ENCODE measurements at regions not wholly inside any gene's neighbourhood (a gene's known extent, or its start where the extent isn't known, plus 50 kb on each side); places are given as distances from the start of the nearest gene placed in this dataset.

- H4K91ac ChIP-seq (ENCODE audit: low read depth, low read length, poor library complexity) = no peak overlapping the region
- H4K8ac ChIP-seq (ENCODE audit: low read depth, low read length) = no peak overlapping the region
- WGBS, 2 donors (ENCODE audit: extremely low coverage in 2 of 2, insufficient read length in 2 of 2, insufficient replicate concordance in 1 of 2) = no CpG with 5 or more reads among the region's 1 CpG
- no peak overlapping the region for H2BK120ac ChIP-seq (ENCODE audit: low read depth, low read length)
- no peaks in the 10 kb centered on the region for H3K27me3 ChIP-seq (ENCODE audit: control insufficient read depth in 3 of 3, insufficient read depth in 3 of 3, low read depth in 1 of 3, low read length in 3 of 3)
- H3K4me1 ChIP-seq (ENCODE audit: control insufficient read depth in 2 of 2, insufficient read depth in 1 of 2, low read depth in 1 of 2, low read length in 2 of 2) = no peaks in the 10 kb centered on the region
- H3K4me3 ChIP-seq (ENCODE audit: low read length in 2 of 2) = no peak overlapping the region
- DNase-seq (ENCODE audit: low spot score) = no peak
- H3K23ac ChIP-seq (ENCODE audit: low read depth, low read length, poor library complexity) = no peak overlapping the region
- peak overlapping the region; percentile 55 for H2AFZ ChIP-seq (ENCODE audit: low read length)
- H3K79me1 ChIP-seq (ENCODE audit: low read depth, low read length) = no peaks in the 10 kb centered on the region
- no peak overlapping the region for H3K27ac ChIP-seq (replicated peaks; ENCODE audit: low read length)
- H2BK15ac ChIP-seq (ENCODE audit: low read length) = no peak overlapping the region
- no peak overlapping the region for H2BK5ac ChIP-seq (ENCODE audit: low read length)
- H3K9me3 ChIP-seq (replicated peaks in 1 of 2; ENCODE audit: control insufficient read depth in 2 of 2, insufficient read depth in 1 of 2, low read depth in 1 of 2, low read length in 2 of 2) = no peaks in the 10 kb centered on the region
- H3K9ac ChIP-seq (ENCODE audit: low read depth, low read length, poor library complexity) = no peak overlapping the region
- no peak overlapping the region for H3K18ac ChIP-seq (ENCODE audit: low read length)
- H2BK12ac ChIP-seq (ENCODE audit: low read length) = no peak overlapping the region
- no peak overlapping the region for H2AK5ac ChIP-seq (ENCODE audit: low read depth, low read length)
- H3K36me3 ChIP-seq (replicated peaks in 1 of 2; ENCODE audit: control insufficient read depth in 2 of 2, insufficient read depth in 2 of 2, low read length in 2 of 2) = no peaks in the 10 kb centered on the region
- H3K4ac ChIP-seq (ENCODE audit: low read length) = no peak overlapping the region
- H3K4me2 ChIP-seq (ENCODE audit: insufficient read depth, low read length, poor library complexity, severe bottlenecking) = no peak overlapping the region
- no peak overlapping the region for H3K14ac ChIP-seq (ENCODE audit: low read length)
Measured at GRCh38 chr4:130249002-130249401, 1153.0 kb downstream of the C4orf33 start.

- WGBS, 2 donors (ENCODE audit: extremely low coverage in 2 of 2, insufficient read length in 2 of 2, insufficient replicate concordance in 1 of 2) = no CpG with 5 or more reads among the region's 2 CpGs
Measured at GRCh38 chr4:130257271-130257670, 1161.3 kb downstream of the C4orf33 start.

DNA sequence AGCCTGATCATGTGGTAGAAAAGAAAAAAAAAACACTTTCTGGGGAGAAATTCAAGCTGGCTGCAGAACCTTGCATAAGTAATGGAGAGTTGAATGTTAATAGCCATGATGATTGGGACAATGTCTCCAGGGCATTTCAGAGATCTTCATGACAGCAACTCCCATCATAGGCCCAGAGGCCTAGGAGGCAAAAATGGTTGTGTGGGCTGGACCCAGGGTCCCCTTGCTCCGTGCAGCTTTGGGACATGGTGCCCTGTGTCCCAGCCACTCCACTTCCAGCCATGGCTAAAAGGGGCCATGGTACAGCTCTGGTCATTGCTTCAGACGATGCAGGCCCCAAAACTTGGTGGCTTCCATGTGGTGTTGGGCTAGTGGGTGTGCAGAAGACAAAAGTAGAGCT, 1170.9 kb downstream of the C4orf33 start:
- H3K27ac ChIP-seq (replicated peaks; ENCODE audit: low read length) = no peak overlapping the region
- whole genome bisulfite sequencing, 2 donors (ENCODE audit: extremely low coverage in 2 of 2, insufficient read length in 2 of 2, insufficient replicate concordance in 1 of 2) = no CpG with 5 or more reads among the region's 2 CpGs

More at GRCh38 chr4:130257271-130257670, 1161.3 kb downstream of the C4orf33 start:
- Histone ChIP-seq H3K4me3 (ENCODE audit: low read length in 2 of 2) (no peak overlapping the region), H2BK5ac (ENCODE audit: low read length) (no peak overlapping the region), H2BK15ac (ENCODE audit: low read length) (no peak overlapping the region), H3K14ac (ENCODE audit: low read length) (no peak overlapping the region), H3K27me3 (ENCODE audit: control insufficient read depth in 3 of 3, insufficient read depth in 3 of 3, low read depth in 1 of 3, low read length in 3 of 3) (no peaks in the 10 kb centered on the region), H2AK5ac (ENCODE audit: low read depth, low read length) (no peak overlapping the region), H3K4ac (ENCODE audit: low read length) (no peak overlapping the region), H3K4me2 (ENCODE audit: insufficient read depth, low read length, poor library complexity, severe bottlenecking) (no peak overlapping the region), H3K9ac (ENCODE audit: low read depth, low read length, poor library complexity) (no peak overlapping the region), H4K91ac (ENCODE audit: low read depth, low read length, poor library complexity) (no peak overlapping the region), H2AFZ (ENCODE audit: low read length) (no peak overlapping the region), H2BK12ac (ENCODE audit: low read length) (no peak overlapping the region), H3K79me1 (ENCODE audit: low read depth, low read length) (no peaks in the 10 kb centered on the region), H3K27ac (replicated peaks; ENCODE audit: low read length) (no peak overlapping the region), H3K23ac (ENCODE audit: low read depth, low read length, poor library complexity) (no peak overlapping the region), H3K4me1 (ENCODE audit: control insufficient read depth in 2 of 2, insufficient read depth in 1 of 2, low read depth in 1 of 2, low read length in 2 of 2) (no peaks in the 10 kb centered on the region), H3K18ac (ENCODE audit: low read length) (no peak overlapping the region), H3K36me3 (replicated peaks in 1 of 2; ENCODE audit: control insufficient read depth in 2 of 2, insufficient read depth in 2 of 2, low read length in 2 of 2) (no peaks in the 10 kb centered on the region), H2BK120ac (ENCODE audit: low read depth, low read length) (no peak overlapping the region), H4K8ac (ENCODE audit: low read depth, low read length) (no peak overlapping the region), H3K9me3 (replicated peaks in 1 of 2; ENCODE audit: control insufficient read depth in 2 of 2, insufficient read depth in 1 of 2, low read depth in 1 of 2, low read length in 2 of 2) (no peaks in the 10 kb centered on the region)
- DNase-seq (ENCODE audit: low spot score) = no peak

GRCh38 chr4:130288576-130288975, 1192.6 kb downstream of the C4orf33 start:
- H3K4me2 ChIP-seq (ENCODE audit: insufficient read depth, low read length, poor library complexity, severe bottlenecking) = no peak overlapping the region
- H3K4me1 ChIP-seq (ENCODE audit: control insufficient read depth in 2 of 2, insufficient read depth in 1 of 2, low read depth in 1 of 2, low read length in 2 of 2) = peaks cover 0 to 2% of the 10 kb centered on the region in 2 donors
- H3K27me3 ChIP-seq (ENCODE audit: control insufficient read depth in 3 of 3, insufficient read depth in 3 of 3, low read depth in 1 of 3, low read length in 3 of 3) = no peaks in the 10 kb centered on the region
- H3K9ac ChIP-seq (ENCODE audit: low read depth, low read length, poor library complexity) = no peak overlapping the region
- no peak overlapping the region for H3K18ac ChIP-seq (ENCODE audit: low read length)
- H3K23ac ChIP-seq (ENCODE audit: low read depth, low read length, poor library complexity) = no peak overlapping the region
- no peak overlapping the region for H4K91ac ChIP-seq (ENCODE audit: low read depth, low read length, poor library complexity)
- H3K79me1 ChIP-seq (ENCODE audit: low read depth, low read length) = no peaks in the 10 kb centered on the region
- no peak overlapping the region for H2AFZ ChIP-seq (ENCODE audit: low read length)
- H3K36me3 ChIP-seq (replicated peaks in 1 of 2; ENCODE audit: control insufficient read depth in 2 of 2, insufficient read depth in 2 of 2, low read length in 2 of 2) = no peaks in the 10 kb centered on the region
- WGBS, 2 donors (ENCODE audit: extremely low coverage in 2 of 2, insufficient read length in 2 of 2, insufficient replicate concordance in 1 of 2) = no CpG with 5 or more reads among the region's 1 CpG
- H2BK15ac ChIP-seq (ENCODE audit: low read length) = no peak overlapping the region
- H2AK5ac ChIP-seq (ENCODE audit: low read depth, low read length) = no peak overlapping the region
- no peak overlapping the region for H2BK5ac ChIP-seq (ENCODE audit: low read length)
- H4K8ac ChIP-seq (ENCODE audit: low read depth, low read length) = no peak overlapping the region
- H2BK120ac ChIP-seq (ENCODE audit: low read depth, low read length) = no peak overlapping the region
- H3K4me3 ChIP-seq (ENCODE audit: low read length in 2 of 2) = no peak overlapping the region
- no peak overlapping the region for H2BK12ac ChIP-seq (ENCODE audit: low read length)
- H3K9me3 ChIP-seq (replicated peaks in 1 of 2; ENCODE audit: control insufficient read depth in 2 of 2, insufficient read depth in 1 of 2, low read depth in 1 of 2, low read length in 2 of 2) = no peaks in the 10 kb centered on the region
- H3K27ac ChIP-seq (replicated peaks; ENCODE audit: low read length) = no peak overlapping the region
- H3K4ac ChIP-seq (ENCODE audit: low read length) = no peak overlapping the region
- H3K14ac ChIP-seq (ENCODE audit: low read length) = no peak overlapping the region
- peak; percentile 8 for DNase-seq (ENCODE audit: low spot score)

More for the DNA sequence above, 1170.9 kb downstream of the C4orf33 start:
- Histone ChIP-seq H2BK5ac (ENCODE audit: low read length) (no peak overlapping the region), H4K91ac (ENCODE audit: low read depth, low read length, poor library complexity) (no peak overlapping the region), H3K18ac (ENCODE audit: low read length) (no peak overlapping the region), H3K4me3 (ENCODE audit: low read length in 2 of 2) (no peak overlapping the region), H2BK15ac (ENCODE audit: low read length) (no peak overlapping the region), H3K9ac (ENCODE audit: low read depth, low read length, poor library complexity) (no peak overlapping the region), H2AK5ac (ENCODE audit: low read depth, low read length) (no peak overlapping the region), H2AFZ (ENCODE audit: low read length) (no peak overlapping the region), H3K4me2 (ENCODE audit: insufficient read depth, low read length, poor library complexity, severe bottlenecking) (no peak overlapping the region), H2BK120ac (ENCODE audit: low read depth, low read length) (no peak overlapping the region), H3K4me1 (ENCODE audit: control insufficient read depth in 2 of 2, insufficient read depth in 1 of 2, low read depth in 1 of 2, low read length in 2 of 2) (peaks cover 0 to 4% of the 10 kb centered on the region in 2 donors), H2BK12ac (ENCODE audit: low read length) (no peak overlapping the region), H4K8ac (ENCODE audit: low read depth, low read length) (no peak overlapping the region), H3K27me3 (ENCODE audit: control insufficient read depth in 3 of 3, insufficient read depth in 3 of 3, low read depth in 1 of 3, low read length in 3 of 3) (no peaks in the 10 kb centered on the region), H3K14ac (ENCODE audit: low read length) (no peak overlapping the region), H3K79me1 (ENCODE audit: low read depth, low read length) (no peaks in the 10 kb centered on the region), H3K36me3 (replicated peaks in 1 of 2; ENCODE audit: control insufficient read depth in 2 of 2, insufficient read depth in 2 of 2, low read length in 2 of 2) (no peaks in the 10 kb centered on the region), H3K9me3 (replicated peaks in 1 of 2; ENCODE audit: control insufficient read depth in 2 of 2, insufficient read depth in 1 of 2, low read depth in 1 of 2, low read length in 2 of 2) (peaks cover 9 to 14% of the 10 kb centered on the region in 2 donors), H3K23ac (ENCODE audit: low read depth, low read length, poor library complexity) (no peak overlapping the region), H3K4ac (ENCODE audit: low read length) (no peak overlapping the region)
- DNase-seq (ENCODE audit: low spot score) = no peak

All from neuronal stem cell (in vitro differentiated cells).